ENCODE measurements at regions not wholly inside any gene's neighbourhood (a gene's known extent, or its start where the extent isn't known, plus 50 kb on each side); places are given as distances from the start of the nearest gene placed in this dataset.
"Not testable (repeated sequence)": the region's sequence is repeated elsewhere in the genome, so short reads cannot be mapped to it uniquely, and the experiment has no call there.

DNA sequence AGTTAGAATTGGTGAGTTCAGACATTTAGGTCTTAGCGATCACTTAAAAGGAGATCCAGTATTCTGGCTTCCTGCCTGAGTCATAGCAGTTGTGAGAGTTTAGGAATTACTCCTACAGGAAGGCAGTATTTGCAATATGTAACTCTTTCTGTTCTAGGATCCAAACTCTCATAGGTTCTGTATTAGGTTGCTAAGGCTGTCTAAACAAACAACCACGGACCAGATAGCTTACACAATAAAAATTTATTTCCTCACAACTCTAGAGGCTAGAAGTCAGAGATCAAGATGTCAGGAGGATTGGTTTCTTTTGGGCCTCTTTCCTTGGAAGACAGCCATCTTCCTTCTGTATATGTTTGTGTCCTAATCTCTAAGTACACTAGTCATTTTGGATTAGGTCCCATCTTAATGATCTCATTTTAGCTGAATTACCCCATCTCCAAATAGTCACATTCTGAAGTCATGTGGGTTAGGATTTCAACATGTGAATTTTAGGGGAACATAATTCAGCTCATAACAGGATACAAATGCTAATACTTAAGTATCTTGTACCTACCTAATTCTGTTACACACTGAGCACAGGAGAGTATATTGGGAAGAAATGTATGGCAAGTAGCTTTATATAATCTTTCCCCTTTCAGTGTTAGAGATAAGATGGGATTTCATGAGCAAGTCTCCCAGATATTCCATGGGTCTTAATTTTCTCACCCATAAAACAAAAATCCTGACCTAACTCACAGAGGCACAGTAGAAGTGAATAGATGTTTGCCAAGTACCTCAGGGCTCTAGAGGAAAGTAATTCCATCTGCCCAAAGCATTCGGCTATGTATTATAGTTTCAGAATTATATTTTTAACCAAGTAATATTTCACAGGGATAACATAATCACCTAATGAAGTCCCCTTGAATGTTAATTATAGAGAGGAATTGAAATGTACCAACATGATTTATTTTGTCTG lies 144.4 kb downstream of the PTBP2 start:
- no peaks in the 10 kb centered on the region for H3K4me1 ChIP-seq (ENCODE audit: control insufficient read depth, insufficient read depth, low read length, poor library complexity, severe bottlenecking)
- H3K27me3 ChIP-seq (replicated peaks; ENCODE audit: control insufficient read depth, insufficient read depth, low read length, poor library complexity, severe bottlenecking), result no peaks in the 10 kb centered on the region
- DNase-seq, result no peak
- no peaks in the 10 kb centered on the region for H3K36me3 ChIP-seq (ENCODE audit: control insufficient read depth, insufficient read depth, low read length)
- no peak overlapping the region for H3K4me3 ChIP-seq (ENCODE audit: insufficient read depth, low read depth, low read length, poor library complexity, severe bottlenecking)
- H3K9me3 ChIP-seq (ENCODE audit: control insufficient read depth, low read length), result no peaks in the 10 kb centered on the region
- no peak overlapping the region for H3K27ac ChIP-seq (ENCODE audit: insufficient read depth, low read length, poor library complexity, severe bottlenecking)

DNA sequence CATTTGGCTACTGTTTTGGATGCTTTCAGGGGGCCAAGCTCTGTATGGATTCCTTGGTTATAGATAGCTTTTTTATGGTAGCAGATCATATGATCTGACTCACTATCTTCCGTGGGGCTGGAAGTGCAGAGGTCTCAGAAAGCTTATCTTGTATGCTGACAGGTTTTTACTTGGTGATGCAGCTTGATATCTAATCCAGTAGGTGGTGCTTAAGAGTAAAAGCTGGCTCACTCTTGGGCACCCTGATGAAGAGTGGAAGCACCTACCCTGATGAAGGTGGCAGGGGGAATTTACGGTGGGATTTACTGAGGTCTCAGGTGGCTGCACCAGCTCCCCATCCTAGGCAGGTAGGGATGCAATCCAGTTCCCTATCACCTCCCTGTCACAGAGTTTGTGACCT lies 151.2 kb downstream of the PTBP2 start:
- H3K27ac ChIP-seq (ENCODE audit: insufficient read depth, low read length, poor library complexity, severe bottlenecking), result no peak overlapping the region
- DNase-seq, result no peak
- no peaks in the 10 kb centered on the region for H3K9me3 ChIP-seq (ENCODE audit: control insufficient read depth, low read length)
- no peaks in the 10 kb centered on the region for H3K27me3 ChIP-seq (replicated peaks; ENCODE audit: control insufficient read depth, insufficient read depth, low read length, poor library complexity, severe bottlenecking)
- no peaks in the 10 kb centered on the region for H3K4me1 ChIP-seq (ENCODE audit: control insufficient read depth, insufficient read depth, low read length, poor library complexity, severe bottlenecking)
- no peaks in the 10 kb centered on the region for H3K36me3 ChIP-seq (ENCODE audit: control insufficient read depth, insufficient read depth, low read length)
- H3K4me3 ChIP-seq (ENCODE audit: insufficient read depth, low read depth, low read length, poor library complexity, severe bottlenecking), result no peak overlapping the region

DNA sequence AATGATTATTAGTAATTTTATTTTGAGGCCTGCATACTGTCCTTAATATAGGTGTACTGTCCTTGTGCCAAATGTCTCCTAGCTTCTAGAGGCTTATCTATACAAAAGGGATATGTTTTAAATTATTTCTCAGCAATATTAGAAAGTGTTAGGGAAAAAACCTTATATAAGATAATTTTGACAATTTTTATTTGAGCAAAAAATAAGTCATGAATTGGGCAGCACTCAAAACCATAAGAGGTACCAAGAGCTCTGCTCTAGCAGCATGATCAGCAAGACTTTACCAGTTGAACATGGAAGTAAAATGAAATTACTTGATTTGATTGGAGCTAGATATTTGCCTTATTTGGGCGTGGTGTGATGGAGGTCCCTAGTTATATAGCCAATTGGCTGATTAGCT lies 157.1 kb downstream of the PTBP2 start:
- H3K27ac ChIP-seq (ENCODE audit: insufficient read depth, low read length, poor library complexity, severe bottlenecking), result no peak overlapping the region
- H3K36me3 ChIP-seq (ENCODE audit: control insufficient read depth, insufficient read depth, low read length), result no peaks in the 10 kb centered on the region
- no peaks in the 10 kb centered on the region for H3K4me1 ChIP-seq (ENCODE audit: control insufficient read depth, insufficient read depth, low read length, poor library complexity, severe bottlenecking)
- no peaks in the 10 kb centered on the region for H3K9me3 ChIP-seq (ENCODE audit: control insufficient read depth, low read length)
- no peak overlapping the region for H3K4me3 ChIP-seq (ENCODE audit: insufficient read depth, low read depth, low read length, poor library complexity, severe bottlenecking)
- no peaks in the 10 kb centered on the region for H3K27me3 ChIP-seq (replicated peaks; ENCODE audit: control insufficient read depth, insufficient read depth, low read length, poor library complexity, severe bottlenecking)
- no peak for DNase-seq

DNA sequence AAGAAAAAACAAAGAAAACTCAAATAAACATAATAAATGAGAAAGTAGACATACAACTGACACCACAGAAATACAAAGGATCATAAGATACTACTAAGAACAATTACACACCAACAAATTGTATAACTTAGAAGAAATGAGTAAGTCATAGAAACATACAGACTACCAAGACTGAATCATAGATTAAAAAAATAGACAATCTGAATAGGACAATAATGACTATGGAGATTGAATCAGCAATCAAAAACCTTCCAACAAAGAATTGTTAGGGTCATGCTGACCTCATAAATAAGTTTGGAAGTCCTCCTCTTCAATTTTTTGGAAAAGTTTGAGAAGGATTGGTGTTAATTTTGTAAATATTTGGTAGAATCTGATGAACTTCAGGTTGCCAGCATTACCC lies 159.0 kb downstream of the PTBP2 start:
- DNase-seq, result no peak
- no peaks in the 10 kb centered on the region for H3K27me3 ChIP-seq (replicated peaks; ENCODE audit: control insufficient read depth, insufficient read depth, low read length, poor library complexity, severe bottlenecking)
- H3K27ac ChIP-seq (ENCODE audit: insufficient read depth, low read length, poor library complexity, severe bottlenecking), result no peak overlapping the region
- no peaks in the 10 kb centered on the region for H3K36me3 ChIP-seq (ENCODE audit: control insufficient read depth, insufficient read depth, low read length)
- H3K9me3 ChIP-seq (ENCODE audit: control insufficient read depth, low read length), result no peaks in the 10 kb centered on the region
- no peak overlapping the region for H3K4me3 ChIP-seq (ENCODE audit: insufficient read depth, low read depth, low read length, poor library complexity, severe bottlenecking)
- H3K4me1 ChIP-seq (ENCODE audit: control insufficient read depth, insufficient read depth, low read length, poor library complexity, severe bottlenecking), result no peaks in the 10 kb centered on the region

DNA sequence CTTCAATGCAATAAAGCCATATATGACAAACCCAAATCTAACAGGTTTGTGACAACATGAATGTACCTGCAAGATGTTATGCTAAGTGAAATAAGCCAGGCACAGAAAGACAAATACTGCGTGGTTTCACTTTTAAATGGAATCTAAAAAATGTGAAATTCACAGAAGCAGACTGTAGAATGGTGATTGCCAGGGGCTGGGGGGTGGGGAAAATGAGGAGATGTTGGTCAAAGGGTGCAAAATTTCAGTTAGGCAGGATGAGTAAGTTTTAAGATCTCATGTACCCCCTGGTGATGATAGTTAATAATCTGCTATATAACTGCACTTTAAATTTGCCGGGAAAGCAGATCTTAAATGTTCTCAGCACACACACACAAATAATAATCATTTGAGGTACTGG lies 160.5 kb downstream of the PTBP2 start:
- no peaks in the 10 kb centered on the region for H3K36me3 ChIP-seq (ENCODE audit: control insufficient read depth, insufficient read depth, low read length)
- no peaks in the 10 kb centered on the region for H3K27me3 ChIP-seq (replicated peaks; ENCODE audit: control insufficient read depth, insufficient read depth, low read length, poor library complexity, severe bottlenecking)
- no peaks in the 10 kb centered on the region for H3K9me3 ChIP-seq (ENCODE audit: control insufficient read depth, low read length)
- no peak for DNase-seq
- no peak overlapping the region for H3K27ac ChIP-seq (ENCODE audit: insufficient read depth, low read length, poor library complexity, severe bottlenecking)
- no peaks in the 10 kb centered on the region for H3K4me1 ChIP-seq (ENCODE audit: control insufficient read depth, insufficient read depth, low read length, poor library complexity, severe bottlenecking)
- no peak overlapping the region for H3K4me3 ChIP-seq (ENCODE audit: insufficient read depth, low read depth, low read length, poor library complexity, severe bottlenecking)

DNA sequence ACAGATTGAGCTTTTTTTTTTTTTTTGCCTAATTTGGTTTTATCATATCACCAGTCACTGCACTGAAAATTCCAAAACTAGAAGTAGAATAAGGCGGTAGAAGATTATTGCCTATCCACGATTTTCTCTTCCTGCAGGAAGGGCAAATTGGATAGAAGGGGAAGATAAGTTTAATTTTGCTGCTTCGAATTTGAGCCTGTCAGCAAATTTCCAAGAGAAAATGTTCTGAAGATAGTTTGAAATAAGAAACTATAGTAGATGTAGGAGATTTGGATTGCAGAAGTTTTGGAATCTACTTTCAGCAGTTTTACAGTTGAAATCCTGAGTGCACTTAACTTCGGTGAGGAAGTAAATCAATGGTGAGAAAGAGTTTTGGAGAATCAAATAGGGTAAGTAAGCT lies 164.9 kb downstream of the PTBP2 start:
- no peaks in the 10 kb centered on the region for H3K36me3 ChIP-seq (ENCODE audit: control insufficient read depth, insufficient read depth, low read length)
- no peaks in the 10 kb centered on the region for H3K27me3 ChIP-seq (replicated peaks; ENCODE audit: control insufficient read depth, insufficient read depth, low read length, poor library complexity, severe bottlenecking)
- H3K4me1 ChIP-seq (ENCODE audit: control insufficient read depth, insufficient read depth, low read length, poor library complexity, severe bottlenecking), result no peaks in the 10 kb centered on the region
- H3K4me3 ChIP-seq (ENCODE audit: insufficient read depth, low read depth, low read length, poor library complexity, severe bottlenecking), result no peak overlapping the region
- H3K27ac ChIP-seq (ENCODE audit: insufficient read depth, low read length, poor library complexity, severe bottlenecking), result no peak overlapping the region
- no peak for DNase-seq
- no peaks in the 10 kb centered on the region for H3K9me3 ChIP-seq (ENCODE audit: control insufficient read depth, low read length)

DNA sequence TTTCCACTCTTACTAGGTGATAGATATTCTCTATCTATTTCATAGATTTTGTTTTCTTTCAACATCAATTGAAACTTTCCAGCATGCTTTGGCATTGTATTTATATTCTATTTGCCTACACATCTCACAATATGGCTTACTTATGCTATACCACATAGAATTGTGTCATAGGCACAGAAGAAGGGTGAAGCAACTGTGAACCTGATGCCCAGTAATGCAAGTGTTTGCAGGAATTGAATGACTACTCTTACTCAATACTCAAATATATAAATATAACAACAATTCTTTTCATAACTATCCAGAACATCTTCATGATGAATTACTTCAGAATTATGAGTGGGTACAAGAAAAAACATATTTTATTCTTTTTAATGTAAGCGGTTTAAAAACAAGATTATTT lies 165.9 kb downstream of the PTBP2 start:
- H3K4me3 ChIP-seq (ENCODE audit: insufficient read depth, low read depth, low read length, poor library complexity, severe bottlenecking), result no peak overlapping the region
- no peak for DNase-seq
- no peaks in the 10 kb centered on the region for H3K9me3 ChIP-seq (ENCODE audit: control insufficient read depth, low read length)
- no peaks in the 10 kb centered on the region for H3K27me3 ChIP-seq (replicated peaks; ENCODE audit: control insufficient read depth, insufficient read depth, low read length, poor library complexity, severe bottlenecking)
- H3K27ac ChIP-seq (ENCODE audit: insufficient read depth, low read length, poor library complexity, severe bottlenecking), result no peak overlapping the region
- H3K36me3 ChIP-seq (ENCODE audit: control insufficient read depth, insufficient read depth, low read length), result no peaks in the 10 kb centered on the region
- H3K4me1 ChIP-seq (ENCODE audit: control insufficient read depth, insufficient read depth, low read length, poor library complexity, severe bottlenecking), result no peaks in the 10 kb centered on the region

DNA sequence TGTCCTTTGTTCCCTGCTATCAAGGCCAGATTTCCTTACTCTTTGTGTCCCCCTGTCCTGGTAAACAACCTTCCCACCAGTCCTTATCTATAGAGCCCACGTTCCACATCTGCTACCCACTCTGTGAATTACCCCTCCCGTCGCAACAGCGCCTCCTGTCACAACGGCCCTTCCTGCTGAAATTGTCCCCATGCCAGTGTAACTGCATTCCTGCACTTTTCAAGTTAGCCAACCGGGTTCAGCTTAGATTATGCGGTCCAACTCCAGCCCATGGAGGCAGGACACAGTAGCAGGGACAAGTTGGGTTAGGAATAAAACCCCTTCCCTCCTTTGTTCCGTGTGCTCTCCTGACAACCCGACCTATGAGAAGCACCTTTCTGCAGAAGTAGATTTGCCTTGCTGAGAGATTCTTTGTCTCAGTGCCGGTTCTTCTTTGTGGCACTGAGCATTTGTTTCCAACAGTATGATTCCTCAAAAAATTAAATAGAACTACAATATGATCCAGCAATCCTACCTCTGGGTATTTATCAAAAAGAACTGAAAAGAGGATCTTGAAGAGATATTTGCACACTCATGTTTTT lies 180.3 kb downstream of the PTBP2 start:
- H3K27me3 ChIP-seq (replicated peaks; ENCODE audit: control insufficient read depth, insufficient read depth, low read length, poor library complexity, severe bottlenecking), result no peaks in the 10 kb centered on the region
- H3K9me3 ChIP-seq (ENCODE audit: control insufficient read depth, low read length), result no peaks in the 10 kb centered on the region
- no peak overlapping the region for H3K27ac ChIP-seq (ENCODE audit: insufficient read depth, low read length, poor library complexity, severe bottlenecking)
- DNase-seq, result no peak
- H3K4me3 ChIP-seq (ENCODE audit: insufficient read depth, low read depth, low read length, poor library complexity, severe bottlenecking), result no peak overlapping the region
- H3K36me3 ChIP-seq (ENCODE audit: control insufficient read depth, insufficient read depth, low read length), result no peaks in the 10 kb centered on the region
- no peaks in the 10 kb centered on the region for H3K4me1 ChIP-seq (ENCODE audit: control insufficient read depth, insufficient read depth, low read length, poor library complexity, severe bottlenecking)

DNA sequence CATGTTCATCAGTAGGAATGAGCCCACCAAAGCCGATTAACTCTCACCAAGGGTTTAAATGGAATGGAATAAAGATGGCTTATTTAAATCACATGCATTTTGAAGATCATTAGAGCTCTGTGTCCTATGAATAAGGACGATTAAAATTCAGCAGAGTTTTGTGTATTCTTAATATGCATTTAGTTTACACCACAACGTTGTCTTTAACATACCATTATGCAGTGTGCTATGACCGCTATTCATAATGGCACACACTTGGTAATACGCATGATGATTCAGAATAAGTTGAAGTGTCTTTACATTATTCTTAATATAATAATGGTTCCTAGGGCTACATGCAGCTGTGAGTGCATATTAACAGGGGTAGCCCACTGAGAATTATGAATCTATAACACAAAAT lies 190.7 kb downstream of the PTBP2 start:
- H3K4me1 ChIP-seq (ENCODE audit: control insufficient read depth, insufficient read depth, low read length, poor library complexity, severe bottlenecking), result no peaks in the 10 kb centered on the region
- no peak for DNase-seq

DNA sequence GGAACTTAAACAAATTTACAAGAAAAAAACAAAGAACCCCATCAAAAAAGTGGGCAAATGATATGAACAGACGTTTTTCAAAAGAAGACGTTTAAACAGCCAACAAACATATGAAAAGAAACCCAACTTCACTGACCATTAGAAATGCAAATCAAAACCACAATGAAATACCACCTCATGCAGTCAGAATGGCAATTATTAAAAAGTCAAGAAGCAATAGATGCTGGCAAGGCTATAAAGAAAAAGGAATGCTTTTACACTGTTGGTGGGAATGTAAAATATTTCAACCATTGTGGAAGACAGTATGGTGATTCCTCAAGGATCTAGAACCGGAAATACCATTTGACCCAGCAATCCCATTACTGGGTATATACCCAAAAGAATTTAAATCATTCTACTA lies 194.1 kb downstream of the PTBP2 start:
- H3K4me1 ChIP-seq (ENCODE audit: control insufficient read depth, insufficient read depth, low read length, poor library complexity, severe bottlenecking); H3K27ac ChIP-seq (ENCODE audit: insufficient read depth, low read length, poor library complexity, severe bottlenecking); H3K9me3 ChIP-seq (ENCODE audit: control insufficient read depth, low read length); H3K27me3 ChIP-seq (replicated peaks; ENCODE audit: control insufficient read depth, insufficient read depth, low read length, poor library complexity, severe bottlenecking); H3K36me3 ChIP-seq (ENCODE audit: control insufficient read depth, insufficient read depth, low read length); DNase-seq; H3K4me3 ChIP-seq (ENCODE audit: insufficient read depth, low read depth, low read length, poor library complexity, severe bottlenecking): not testable (repeated sequence)

More for the DNA sequence above, 190.7 kb downstream of the PTBP2 start:
- Histone ChIP-seq H3K27me3 (replicated peaks; ENCODE audit: control insufficient read depth, insufficient read depth, low read length, poor library complexity, severe bottlenecking) (no peaks in the 10 kb centered on the region), H3K4me3 (ENCODE audit: insufficient read depth, low read depth, low read length, poor library complexity, severe bottlenecking) (no peak overlapping the region), H3K27ac (ENCODE audit: insufficient read depth, low read length, poor library complexity, severe bottlenecking) (no peak overlapping the region), H3K36me3 (ENCODE audit: control insufficient read depth, insufficient read depth, low read length) (no peaks in the 10 kb centered on the region), H3K9me3 (ENCODE audit: control insufficient read depth, low read length) (no peaks in the 10 kb centered on the region)

Measured in effector memory CD4-positive, alpha-beta T cell (primary cell).